ENCODE measurements at regions not wholly inside any gene's neighbourhood (a gene's known extent, or its start where the extent isn't known, plus 50 kb on each side); places are given as distances from the start of the nearest gene placed in this dataset.

DNA sequence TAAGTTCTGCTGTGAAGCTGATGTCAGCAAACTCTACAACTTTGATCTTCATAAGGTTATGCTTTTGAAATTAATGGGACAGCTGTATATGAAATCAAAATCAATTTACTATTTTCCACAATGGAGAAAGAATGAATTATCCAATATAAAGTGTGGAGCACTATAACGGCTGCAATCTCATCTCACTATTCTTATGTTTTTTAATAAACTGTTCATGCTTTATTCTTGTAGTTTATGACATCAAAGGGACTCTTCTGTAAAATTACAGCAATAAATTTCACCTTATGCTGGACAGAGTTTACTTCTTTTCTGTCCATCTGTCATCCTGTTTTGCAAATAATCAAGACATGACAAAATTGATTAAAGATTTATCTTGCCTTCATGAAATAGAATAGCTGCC, 192.5 kb downstream of the TECRL start:
- no peak for ATAC-seq
- no peak overlapping the region for H3K27ac Mint-ChIP-seq
- peaks cover 2 to 23% (median 7%) of the 10 kb centered on the region in 9 donors for H3K9me3 Mint-ChIP-seq
- H3K4me1 Mint-ChIP-seq, result no peaks in the 10 kb centered on the region
- POLR2A ChIA-PET, result no interaction called here
- DNase-seq, result no peak
- no peaks in the 10 kb centered on the region for H3K36me3 Mint-ChIP-seq
- no peak overlapping the region for H3K4me3 Mint-ChIP-seq
- no peaks in the 10 kb centered on the region for H3K27me3 Mint-ChIP-seq

DNA sequence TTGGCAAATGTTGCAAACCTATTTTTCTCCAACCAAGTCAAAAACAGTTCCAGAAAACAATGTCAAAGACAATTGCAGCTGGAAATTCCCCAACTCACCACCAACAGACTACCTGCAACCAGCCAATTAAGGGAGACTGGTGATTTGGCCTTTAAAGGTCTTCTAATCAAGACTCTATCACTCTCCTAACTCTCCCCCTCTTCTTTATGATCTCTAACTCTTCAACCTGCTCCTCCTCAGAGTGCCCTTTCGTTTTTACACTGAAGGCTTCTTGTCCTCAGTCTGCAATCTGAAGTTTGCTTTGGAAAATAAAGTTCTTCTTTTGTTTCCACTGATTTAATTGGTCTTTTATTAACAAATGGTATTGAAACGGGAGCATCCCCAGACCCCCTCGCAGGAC, 203.9 kb downstream of the TECRL start:
- ATAC-seq (no peak), DNase-seq (no peak)
- Mint-ChIP-seq H3K4me1 (no peaks in the 10 kb centered on the region), H3K9me3 (peaks cover 0 to 22% (median 6%) of the 10 kb centered on the region in 9 donors), H3K36me3 (no peaks in the 10 kb centered on the region), H3K4me3 (no peak overlapping the region), H3K27me3 (no peaks in the 10 kb centered on the region), H3K27ac (peak overlapping the region in 1 of 10 donors; percentile 20)
- POLR2A ChIA-PET, result no interaction called here

DNA sequence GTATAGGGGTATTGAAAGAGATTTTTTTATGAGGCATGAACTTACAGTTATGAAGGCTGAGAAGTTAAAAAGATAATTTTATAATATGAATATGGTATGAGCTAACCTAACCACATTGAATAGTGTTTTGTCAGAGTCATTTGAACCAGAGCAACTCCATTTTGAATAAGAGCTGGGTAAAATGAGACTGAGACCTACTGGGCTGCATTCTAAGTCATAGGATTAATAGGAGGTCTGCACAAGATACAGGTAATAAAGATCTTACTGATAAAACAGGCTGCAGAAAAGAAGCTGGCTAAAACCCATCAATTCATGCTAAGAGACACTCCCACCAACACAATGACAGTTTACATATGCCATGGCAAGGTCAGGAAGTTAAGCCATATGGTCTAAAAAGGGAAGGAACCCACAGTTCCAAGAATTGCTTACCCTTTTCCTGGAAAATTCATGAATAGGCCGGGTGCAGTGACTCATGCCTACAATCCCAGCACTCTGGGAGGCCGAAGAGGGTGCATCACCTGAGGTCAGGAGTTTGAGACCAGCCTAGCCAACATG, 209.2 kb downstream of the TECRL start:
- Mint-ChIP-seq H3K27ac (no peak overlapping the region), H3K27me3 (no peaks in the 10 kb centered on the region), H3K4me3 (no peak overlapping the region), H3K9me3 (peaks cover 0 to 19% (median 4%) of the 10 kb centered on the region in 9 donors), H3K36me3 (no peaks in the 10 kb centered on the region), H3K4me1 (no peaks in the 10 kb centered on the region)
- ATAC-seq (no peak), DNase-seq (no peak)
- POLR2A ChIA-PET, result no interaction called here

DNA sequence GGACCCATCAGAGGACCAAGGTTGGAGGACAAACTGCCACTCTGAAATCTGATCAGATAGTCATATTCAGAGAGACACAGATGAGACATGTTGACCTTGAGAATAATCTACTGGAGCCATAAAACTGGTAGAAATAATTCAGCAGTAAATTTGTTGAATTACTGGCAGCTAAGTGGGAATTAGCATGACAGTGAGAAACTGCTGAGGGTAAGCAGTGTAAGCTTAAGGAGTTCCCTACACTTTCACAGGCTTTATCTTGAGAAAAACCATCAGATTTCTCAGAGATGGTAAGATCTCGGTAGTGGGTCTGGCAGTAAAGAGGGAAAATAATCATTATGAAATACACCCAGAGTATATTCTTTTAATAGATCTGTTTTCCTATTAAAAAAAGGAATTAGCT, 213.7 kb downstream of the TECRL start:
- DNase-seq, result no peak

DNA sequence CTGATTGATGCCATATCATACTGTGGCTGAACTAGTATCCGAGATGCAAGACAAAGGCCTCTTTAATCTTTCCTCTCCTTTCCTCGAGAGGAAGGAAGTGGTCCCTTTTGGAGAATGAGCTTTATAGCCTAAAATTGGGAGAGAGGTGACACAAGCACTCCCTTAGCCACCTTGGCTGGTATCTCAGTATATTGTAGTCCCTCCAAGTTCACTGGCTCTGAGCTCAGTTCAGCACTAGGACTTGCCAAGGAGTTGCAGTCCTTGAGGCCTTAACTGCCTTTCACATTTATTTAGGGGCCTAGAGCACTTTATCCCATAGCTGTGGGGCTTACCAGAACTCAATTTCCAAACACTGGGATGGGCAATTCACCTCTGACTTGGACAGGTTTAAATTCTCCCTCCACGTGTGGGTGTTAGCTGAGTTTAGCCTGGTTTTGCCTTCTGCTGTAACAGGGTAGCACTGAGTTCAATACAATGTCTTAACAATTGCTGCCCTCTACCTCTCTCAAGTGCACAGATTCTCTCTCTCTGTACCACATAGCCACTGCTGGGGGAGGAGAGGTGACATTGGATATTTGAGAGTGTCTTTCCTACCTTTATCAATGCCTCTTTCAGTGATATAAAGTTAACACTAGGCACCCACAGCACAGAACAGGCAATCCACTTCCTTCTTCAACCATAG, 216.4 kb downstream of the TECRL start:
- Mint-ChIP-seq H3K9me3 (peaks cover 0 to 14% (median 7%) of the 10 kb centered on the region in 9 donors), H3K36me3 (no peaks in the 10 kb centered on the region), H3K27ac (no peak overlapping the region), H3K27me3 (no peaks in the 10 kb centered on the region), H3K4me1 (no peaks in the 10 kb centered on the region), H3K4me3 (no peak overlapping the region)
- POLR2A ChIA-PET, result no interaction called here
- ATAC-seq (no peak), DNase-seq (no peak)

More for the DNA sequence above, 213.7 kb downstream of the TECRL start:
- Mint-ChIP-seq H3K36me3 (no peaks in the 10 kb centered on the region), H3K27me3 (no peaks in the 10 kb centered on the region), H3K27ac (no peak overlapping the region), H3K9me3 (peaks cover 2 to 18% (median 8%) of the 10 kb centered on the region in 9 donors), H3K4me1 (no peaks in the 10 kb centered on the region), H3K4me3 (no peak overlapping the region)
- POLR2A ChIA-PET, result no interaction called here
- no peak for ATAC-seq

DNA sequence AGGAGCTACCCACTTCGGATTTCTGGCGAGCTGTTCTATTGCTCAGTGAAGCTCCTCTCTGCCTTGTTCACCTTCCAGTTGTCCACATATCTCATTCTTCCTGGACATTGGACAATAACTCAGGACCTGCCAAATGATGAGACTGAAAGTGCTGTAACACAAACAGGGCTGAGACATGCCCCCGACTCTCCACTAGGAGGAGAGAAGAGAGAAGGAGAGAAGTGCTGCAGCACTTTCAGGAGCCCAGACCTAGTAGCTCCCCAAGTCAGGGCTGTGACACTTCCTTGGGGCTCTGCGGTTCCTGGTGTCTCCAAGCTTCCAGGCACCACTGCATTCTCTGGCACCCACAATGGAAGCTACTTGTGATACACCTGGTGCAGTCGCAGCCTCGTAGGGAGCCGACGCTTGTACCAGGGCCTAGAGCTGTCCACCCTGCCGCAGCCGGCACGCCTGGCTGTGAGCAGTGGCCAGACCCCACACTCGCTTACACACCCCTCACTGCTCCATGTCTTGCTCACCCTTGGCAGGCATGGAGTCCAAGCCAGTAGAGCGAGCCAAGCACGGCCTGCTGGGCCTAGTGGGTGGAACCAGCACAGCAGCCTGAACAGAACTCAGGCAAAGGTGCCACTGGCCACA, 234.9 kb downstream of the TECRL start:
- H3K27me3 Mint-ChIP-seq, result no peaks in the 10 kb centered on the region
- no peaks in the 10 kb centered on the region for H3K36me3 Mint-ChIP-seq
- H3K4me1 Mint-ChIP-seq, result no peaks in the 10 kb centered on the region
- peaks cover 0 to 10% (median 1%) of the 10 kb centered on the region in 9 donors for H3K9me3 Mint-ChIP-seq
- no peak overlapping the region for H3K27ac Mint-ChIP-seq
- POLR2A ChIA-PET, result no interaction called here
- ATAC-seq (no peak), DNase-seq (no peak)
- no peak overlapping the region for H3K4me3 Mint-ChIP-seq

DNA sequence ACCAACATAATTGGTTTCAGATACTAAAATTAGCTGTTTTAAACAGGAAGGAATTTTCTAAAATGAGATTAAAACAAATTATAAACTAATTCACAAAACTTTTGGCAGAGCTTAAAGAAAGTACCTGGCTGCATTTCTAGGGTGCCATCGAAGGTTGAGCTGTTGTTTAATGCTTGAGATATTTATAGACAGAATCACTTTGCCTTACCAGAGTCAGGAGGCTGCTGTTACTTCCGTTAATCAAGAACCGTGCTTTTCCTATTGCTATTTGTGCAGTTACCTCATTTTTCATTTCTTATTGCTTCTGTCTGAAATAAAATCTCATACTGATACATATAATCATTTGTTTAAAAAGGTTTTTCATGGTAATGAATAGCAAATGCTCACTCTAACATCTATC, 242.9 kb downstream of the TECRL start:
- ATAC-seq, result no peak
- POLR2A ChIA-PET, result no interaction called here

DNA sequence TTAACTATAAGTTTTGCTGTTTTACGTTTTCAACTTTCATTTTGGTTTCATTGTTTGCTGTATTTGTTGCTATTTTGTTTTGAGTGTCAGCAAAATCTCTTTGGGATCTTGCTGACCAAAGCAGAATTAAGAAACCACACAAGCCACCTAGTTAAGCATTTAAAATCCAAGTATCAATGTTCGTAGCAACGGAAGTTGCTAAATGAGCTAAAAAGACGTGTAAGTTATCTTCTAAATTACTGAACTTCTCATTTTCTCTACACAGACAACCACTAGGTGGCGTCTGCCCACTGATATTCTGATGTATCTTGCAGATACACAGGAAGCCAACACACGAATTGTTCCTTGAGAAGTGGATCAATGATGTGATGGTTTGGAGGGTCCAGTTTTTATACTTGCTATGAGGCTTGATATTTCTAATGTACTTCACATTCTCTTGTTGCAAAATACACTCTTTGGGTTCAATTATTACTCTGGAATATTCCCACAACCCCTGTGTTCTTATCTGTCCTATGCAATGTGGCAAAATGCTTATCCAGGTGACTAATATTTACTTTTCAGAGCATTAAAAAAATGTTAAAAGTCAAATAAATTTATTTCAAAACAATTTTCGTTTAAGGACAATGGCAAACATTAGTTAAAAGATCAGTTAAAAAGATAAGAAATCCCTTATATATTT, 250.5 kb downstream of the TECRL start:
- DNase-seq, result peak in 4 of 10 donors; percentile 2 to 37 (median 15)
- no peaks in the 10 kb centered on the region for H3K9me3 Mint-ChIP-seq
- no peak for ATAC-seq
- H3K4me3 Mint-ChIP-seq, result peak overlapping the region in 1 of 10 donors; percentile 54
- no peak overlapping the region for H3K27ac Mint-ChIP-seq
- H3K27me3 Mint-ChIP-seq, result no peaks in the 10 kb centered on the region
- no peaks in the 10 kb centered on the region for H3K4me1 Mint-ChIP-seq
- no peaks in the 10 kb centered on the region for H3K36me3 Mint-ChIP-seq
- POLR2A ChIA-PET, result no interaction called here

More for the DNA sequence above, 242.9 kb downstream of the TECRL start:
- Mint-ChIP-seq H3K4me3 (no peak overlapping the region), H3K9me3 (peaks cover 0 to 3% (median 0%) of the 10 kb centered on the region in 9 donors), H3K27ac (no peak overlapping the region), H3K36me3 (no peaks in the 10 kb centered on the region), H3K27me3 (no peaks in the 10 kb centered on the region), H3K4me1 (peaks cover 0 to 2% (median 0%) of the 10 kb centered on the region in 4 donors)
- no peak for DNase-seq

DNA sequence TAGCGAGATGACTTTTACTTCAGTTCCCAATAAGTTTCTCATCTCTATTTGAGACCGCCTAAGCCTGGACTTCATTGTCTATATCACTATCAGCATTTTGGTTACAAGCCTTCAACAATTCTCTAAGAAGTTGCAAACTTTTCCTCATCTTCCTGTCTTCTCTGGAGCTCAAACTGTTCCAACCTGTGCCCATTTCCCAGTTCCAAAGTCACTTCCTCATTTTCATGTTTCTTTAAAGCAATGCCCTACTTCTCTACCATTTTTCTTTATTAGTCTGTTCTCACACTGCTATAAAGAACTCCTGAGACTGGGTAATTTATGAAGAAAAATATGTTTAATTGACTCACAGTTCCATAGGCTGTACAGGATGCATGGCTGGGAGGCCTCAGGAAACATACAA, 251.9 kb downstream of the TECRL start:
- Mint-ChIP-seq H3K36me3 (no peaks in the 10 kb centered on the region), H3K4me1 (no peaks in the 10 kb centered on the region), H3K27me3 (no peaks in the 10 kb centered on the region), H3K4me3 (no peak overlapping the region), H3K27ac (no peak overlapping the region), H3K9me3 (no peaks in the 10 kb centered on the region)
- DNase-seq (no peak), ATAC-seq (no peak)
- POLR2A ChIA-PET, result no interaction called here

DNA sequence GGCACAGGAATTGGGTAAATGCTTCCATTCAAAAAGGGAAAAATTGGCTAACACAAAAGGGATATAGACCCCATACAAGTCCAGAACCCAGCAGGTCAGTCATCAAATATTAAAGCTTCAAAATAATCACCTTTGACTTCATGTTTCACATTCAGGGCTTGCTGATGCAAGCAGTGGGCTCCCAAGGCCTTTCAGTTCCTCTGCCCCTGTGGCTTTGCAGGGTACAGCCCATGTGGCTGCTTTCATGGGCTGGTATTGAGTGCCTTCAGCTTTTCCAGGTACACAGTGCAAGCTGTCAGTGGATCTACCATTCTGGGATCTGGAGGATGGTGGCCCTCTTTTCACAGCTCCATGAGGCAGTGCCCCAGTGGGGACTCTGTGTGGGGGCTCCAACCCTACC, 253.0 kb downstream of the TECRL start:
- no peaks in the 10 kb centered on the region for H3K4me1 Mint-ChIP-seq
- ATAC-seq (no peak), DNase-seq (no peak)
- H3K27ac Mint-ChIP-seq, result no peak overlapping the region
- no peak overlapping the region for H3K4me3 Mint-ChIP-seq
- no peaks in the 10 kb centered on the region for H3K36me3 Mint-ChIP-seq
- POLR2A ChIA-PET, result no interaction called here
- no peaks in the 10 kb centered on the region for H3K9me3 Mint-ChIP-seq
- H3K27me3 Mint-ChIP-seq, result no peaks in the 10 kb centered on the region

DNA sequence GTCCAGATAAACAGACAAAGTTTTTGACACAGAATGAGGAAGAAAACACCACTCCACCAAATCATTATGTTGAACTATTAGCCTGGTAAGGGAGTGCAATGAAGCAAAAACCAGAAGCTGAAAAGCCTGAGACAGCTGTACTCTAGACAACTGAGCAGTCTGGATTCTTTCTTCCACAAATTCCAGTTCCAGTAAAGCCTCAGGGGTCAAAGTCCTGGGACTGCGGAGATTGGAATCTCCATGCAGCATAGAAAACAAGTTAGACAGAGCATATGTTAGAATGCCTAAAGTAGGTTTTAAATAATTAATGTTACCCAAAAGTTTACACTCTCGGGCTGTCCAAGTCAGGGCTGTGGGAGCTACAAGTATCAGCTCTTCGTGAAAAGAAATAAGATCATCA, 263.2 kb downstream of the TECRL start:
- no peak overlapping the region for H3K27ac Mint-ChIP-seq
- POLR2A ChIA-PET, result no interaction called here
- peaks cover 8 to 44% (median 18%) of the 10 kb centered on the region in 9 donors for H3K9me3 Mint-ChIP-seq
- ATAC-seq (no peak), DNase-seq (no peak)
- peaks cover 0 to 10% (median 0%) of the 10 kb centered on the region in 3 donors for H3K36me3 Mint-ChIP-seq
- H3K4me1 Mint-ChIP-seq, result no peaks in the 10 kb centered on the region
- no peaks in the 10 kb centered on the region for H3K27me3 Mint-ChIP-seq
- peak overlapping the region in 1 of 10 donors; percentile 50 for H3K4me3 Mint-ChIP-seq

DNA sequence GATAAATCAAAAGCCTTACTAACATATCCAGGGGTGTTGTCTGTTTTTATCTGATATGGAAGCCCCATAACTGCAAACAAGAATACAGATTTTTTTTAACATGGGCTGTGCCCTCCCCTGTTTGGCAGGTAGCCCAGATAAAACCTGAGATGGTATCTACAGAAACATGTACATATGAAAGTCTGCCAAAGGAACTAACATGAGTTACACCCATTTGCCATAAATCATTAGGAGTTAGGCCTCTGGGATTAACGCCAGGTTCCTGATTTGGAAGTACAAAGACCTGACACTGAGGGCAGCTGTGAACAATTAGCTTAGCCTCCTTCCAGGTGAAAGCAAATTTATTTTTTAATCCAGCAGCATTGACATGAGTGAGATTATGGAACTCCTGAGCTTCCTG, 264.3 kb downstream of the TECRL start:
- ATAC-seq (no peak), DNase-seq (no peak)
- peaks cover 8 to 54% (median 18%) of the 10 kb centered on the region in 9 donors for H3K9me3 Mint-ChIP-seq
- H3K4me3 Mint-ChIP-seq, result no peak overlapping the region
- peaks cover 0 to 10% (median 0%) of the 10 kb centered on the region in 3 donors for H3K36me3 Mint-ChIP-seq
- no peaks in the 10 kb centered on the region for H3K27me3 Mint-ChIP-seq
- H3K27ac Mint-ChIP-seq, result no peak overlapping the region
- POLR2A ChIA-PET, result no interaction called here
- no peaks in the 10 kb centered on the region for H3K4me1 Mint-ChIP-seq

DNA sequence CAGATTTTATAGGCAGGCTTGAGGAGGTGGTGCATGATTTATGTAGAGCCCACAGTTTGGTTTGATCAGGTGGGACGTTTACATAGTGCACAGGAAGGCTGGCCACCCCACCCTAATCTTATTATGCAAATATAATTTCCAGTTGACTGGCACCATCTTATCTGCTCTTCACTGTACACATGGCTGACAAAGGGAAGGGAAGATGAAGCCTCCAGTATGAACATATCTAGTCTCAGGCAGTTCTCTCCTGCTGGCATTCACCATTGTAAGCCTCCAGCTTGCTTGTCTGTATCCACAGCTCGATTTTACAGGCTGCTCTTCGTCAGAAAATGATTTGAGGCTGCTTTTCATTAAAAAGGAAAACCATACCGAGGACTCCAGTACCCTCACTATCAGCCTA, 278.3 kb downstream of the TECRL start:
- peaks cover 0 to 9% (median 0%) of the 10 kb centered on the region in 9 donors for H3K9me3 Mint-ChIP-seq

More for the DNA sequence above, 278.3 kb downstream of the TECRL start:
- H3K27ac Mint-ChIP-seq, result no peak overlapping the region
- H3K4me1 Mint-ChIP-seq, result no peaks in the 10 kb centered on the region
- POLR2A ChIA-PET, result no interaction called here
- H3K4me3 Mint-ChIP-seq, result no peak overlapping the region
- H3K27me3 Mint-ChIP-seq, result no peaks in the 10 kb centered on the region
- ATAC-seq, result no peak
- no peak for DNase-seq
- H3K36me3 Mint-ChIP-seq, result no peaks in the 10 kb centered on the region
